Hepatocyte (in vitro differentiated cells): ENCODE measurements at regions not wholly inside any gene's neighbourhood (a gene's known extent, or its start where the extent isn't known, plus 50 kb on each side); places are given as distances from the start of the nearest gene placed in this dataset.

Experiments
- EZH2 ChIP-seq: fragments of 200-600 bp; sonication (generic); IDR thresholded peaks from 2 replicates; pipeline ENCODE4 v1.6.1; 2016; ENCODE audit warnings: antibody characterized with exemption, mild to moderate bottlenecking, borderline replicate concordance
- EZH2phosphoT487 ChIP-seq: fragments of 200-600 bp; sonication (generic); IDR thresholded peaks from one replicate; pipeline ENCODE4 v1.6.1; 2018; ENCODE audit warnings: antibody characterized with exemption, mild to moderate bottlenecking, low read depth, moderate library complexity; ENCODE audit not compliant: unreplicated experiment, severe bottlenecking
- TF ChIP-seq, protein P1 (sequence below): fragments of 200-600 bp; sonication (generic); IDR thresholded peaks from 2 replicates; pipeline ENCODE4 v1.5.1; 2016; ENCODE audit warnings: antibody characterized with exemption, mild to moderate bottlenecking; ENCODE audit not compliant: poor library complexity

DNA sequence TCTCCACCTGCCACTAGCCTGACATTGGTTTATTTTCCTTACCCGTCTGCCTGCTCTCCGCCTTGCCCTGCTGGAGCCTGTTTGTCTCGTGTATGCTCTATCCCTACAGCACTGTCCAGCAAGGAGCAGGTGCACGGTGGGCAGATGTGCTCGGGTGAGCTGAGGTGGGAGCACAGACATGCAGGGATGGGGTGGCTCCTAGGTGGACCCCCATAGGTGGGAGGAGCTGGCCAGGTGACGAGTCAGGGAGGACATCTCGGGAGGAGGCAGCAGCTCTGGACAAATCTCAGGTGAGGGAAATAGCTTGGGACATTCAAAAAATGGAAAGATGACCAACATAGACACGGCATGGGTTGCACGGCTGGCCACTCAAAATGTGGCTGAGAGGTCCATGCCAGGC lies 89.2 kb upstream of the SHANK2 start:
- TF ChIP-seq, protein P1, sequence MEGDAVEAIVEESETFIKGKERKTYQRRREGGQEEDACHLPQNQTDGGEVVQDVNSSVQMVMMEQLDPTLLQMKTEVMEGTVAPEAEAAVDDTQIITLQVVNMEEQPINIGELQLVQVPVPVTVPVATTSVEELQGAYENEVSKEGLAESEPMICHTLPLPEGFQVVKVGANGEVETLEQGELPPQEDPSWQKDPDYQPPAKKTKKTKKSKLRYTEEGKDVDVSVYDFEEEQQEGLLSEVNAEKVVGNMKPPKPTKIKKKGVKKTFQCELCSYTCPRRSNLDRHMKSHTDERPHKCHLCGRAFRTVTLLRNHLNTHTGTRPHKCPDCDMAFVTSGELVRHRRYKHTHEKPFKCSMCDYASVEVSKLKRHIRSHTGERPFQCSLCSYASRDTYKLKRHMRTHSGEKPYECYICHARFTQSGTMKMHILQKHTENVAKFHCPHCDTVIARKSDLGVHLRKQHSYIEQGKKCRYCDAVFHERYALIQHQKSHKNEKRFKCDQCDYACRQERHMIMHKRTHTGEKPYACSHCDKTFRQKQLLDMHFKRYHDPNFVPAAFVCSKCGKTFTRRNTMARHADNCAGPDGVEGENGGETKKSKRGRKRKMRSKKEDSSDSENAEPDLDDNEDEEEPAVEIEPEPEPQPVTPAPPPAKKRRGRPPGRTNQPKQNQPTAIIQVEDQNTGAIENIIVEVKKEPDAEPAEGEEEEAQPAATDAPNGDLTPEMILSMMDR: no peak
- TF ChIP-seq EZH2phosphoT487: no peak
- TF ChIP-seq EZH2: no peak
